Caco-2 (cell line): ENCODE measurements at regions not wholly inside any gene's neighbourhood (a gene's known extent, or its start where the extent isn't known, plus 50 kb on each side); places are given as distances from the start of the nearest gene placed in this dataset.
"Not testable (repeated sequence)": the region's sequence is repeated elsewhere in the genome, so short reads cannot be mapped to it uniquely, and the experiment has no call there.

Source experiments
- BruUV-seq: library from RNA; stranded (reverse); fragments of 400-500 nt; replicated peaks from 2 replicates; lab custom pipeline; 2021; lab: Mats Ljungman, UMichigan
- CTCF ChIA-PET: fragments of 300-600 bp; sonication (Branson Sonifier 250); formaldehyde crosslinking; loops from one replicate; lab custom pipeline; 2022; ENCODE audit warnings: antibody characterized with exemption; lab: Charles Lee
- POLR2A ChIA-PET: fragments of 300-600 bp; sonication (Branson Sonifier 250); formaldehyde crosslinking; loops from one replicate; lab custom pipeline; 2022; ENCODE audit warnings: antibody characterized with exemption; lab: Charles Lee
- DNase-seq, 2 experiments: peaks; one replicate each; pipeline versions ENCODE4 v3.0.0 to v3.0.0-alpha.2; 2020 to 2022
- H3K27me3 ChIP-seq: replicated peaks from 2 replicates; pipeline ENCODE4 v1.6.0; 2011; ENCODE audit warnings: low read length; ENCODE audit not compliant: control insufficient read depth, insufficient read depth
- H3K36me3 ChIP-seq: 2 replicates; pipeline ENCODE4 v1.5.1; 2011; ENCODE audit warnings: low read length; ENCODE audit not compliant: control insufficient read depth, insufficient read depth
- H3K4me1 ChIP-seq: fragments of 250-450 bp; sonication (Bioruptor Pico); 2 replicates; pipeline ENCODE4 v1.5.1; 2020; ENCODE audit warnings: mild to moderate bottlenecking
- H3K4me3 ChIP-seq: 2 replicates; pipeline ENCODE4 v1.5.1; 2011; ENCODE audit warnings: low read depth, mild to moderate bottlenecking, control low read depth, low read length
- H3K9me3 ChIP-seq: fragments of 250-450 bp; sonication (Bioruptor Pico); 2 replicates; pipeline ENCODE4 v1.5.1; 2020; ENCODE audit warnings: mild to moderate bottlenecking, moderate library complexity
- H3K27ac Mint-ChIP-seq: one replicate; pipeline ENCODE4 v1.8.0; 2022; ENCODE audit warnings: mixed read lengths; ENCODE audit not compliant: unreplicated experiment
- H3K27me3 Mint-ChIP-seq: one replicate; pipeline ENCODE4 v1.8.0; 2022; ENCODE audit warnings: mixed read lengths; ENCODE audit not compliant: insufficient read depth, unreplicated experiment
- H3K36me3 Mint-ChIP-seq: one replicate; pipeline ENCODE4 v1.8.0; 2022; ENCODE audit warnings: mild to moderate bottlenecking, mixed read lengths; ENCODE audit not compliant: insufficient read depth, unreplicated experiment
- H3K4me1 Mint-ChIP-seq: one replicate; pipeline ENCODE4 v1.8.0; 2022; ENCODE audit warnings: low read depth, mixed read lengths; ENCODE audit not compliant: unreplicated experiment
- H3K4me3 Mint-ChIP-seq: one replicate; pipeline ENCODE4 v1.8.0; 2022; ENCODE audit warnings: mild to moderate bottlenecking, moderate library complexity, mixed read lengths; ENCODE audit not compliant: unreplicated experiment
- H3K9me3 Mint-ChIP-seq: one replicate; pipeline ENCODE4 v1.8.0; 2022; ENCODE audit warnings: mixed read lengths; ENCODE audit not compliant: unreplicated experiment
- intact Hi-C: fragments of 100-400 bp; cut with micrococcal nuclease; formaldehyde crosslinking; loops from one replicate; pipeline ENCODE4 v1.10.0; 2022; ENCODE audit not compliant: unreplicated experiment

DNA sequence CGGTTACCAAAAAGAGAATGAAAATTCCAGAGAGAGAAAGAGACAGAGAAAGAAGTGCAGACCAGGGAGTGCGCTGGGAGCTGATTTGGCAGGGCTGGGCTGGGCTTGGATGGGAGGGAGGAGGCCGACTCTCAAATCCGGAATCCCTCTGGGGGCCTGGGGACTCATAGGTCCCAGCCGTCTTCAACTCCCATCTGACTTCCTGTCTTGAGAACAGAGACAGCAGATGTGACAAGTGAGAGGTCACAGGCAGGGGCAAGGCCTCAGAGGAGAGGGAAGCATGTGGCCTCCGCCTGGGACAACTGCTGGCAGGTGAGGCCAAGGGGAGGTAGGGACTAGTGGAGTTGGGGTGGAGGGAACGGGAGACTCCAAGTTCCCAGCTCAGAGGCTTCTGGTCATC lies 172.9 kb downstream of the GOSR1 start:
- H3K4me3 Mint-ChIP-seq, H3K9me3 ChIP-seq, H3K36me3 ChIP-seq, H3K9me3 Mint-ChIP-seq, H3K36me3 Mint-ChIP-seq, intact Hi-C loops, H3K27me3 ChIP-seq, DNase-seq, POLR2A ChIA-PET, H3K4me3 ChIP-seq, H3K27ac Mint-ChIP-seq, H3K27me3 Mint-ChIP-seq, BruUV-seq, H3K4me1 Mint-ChIP-seq, H3K4me1 ChIP-seq: not testable (repeated sequence)
- CTCF ChIA-PET: interaction anchor here (0.6 kb wide), 1 partner anchor 148 kb away, joined by 3 read pairs; no protein-coding TSS in a partner anchor

DNA sequence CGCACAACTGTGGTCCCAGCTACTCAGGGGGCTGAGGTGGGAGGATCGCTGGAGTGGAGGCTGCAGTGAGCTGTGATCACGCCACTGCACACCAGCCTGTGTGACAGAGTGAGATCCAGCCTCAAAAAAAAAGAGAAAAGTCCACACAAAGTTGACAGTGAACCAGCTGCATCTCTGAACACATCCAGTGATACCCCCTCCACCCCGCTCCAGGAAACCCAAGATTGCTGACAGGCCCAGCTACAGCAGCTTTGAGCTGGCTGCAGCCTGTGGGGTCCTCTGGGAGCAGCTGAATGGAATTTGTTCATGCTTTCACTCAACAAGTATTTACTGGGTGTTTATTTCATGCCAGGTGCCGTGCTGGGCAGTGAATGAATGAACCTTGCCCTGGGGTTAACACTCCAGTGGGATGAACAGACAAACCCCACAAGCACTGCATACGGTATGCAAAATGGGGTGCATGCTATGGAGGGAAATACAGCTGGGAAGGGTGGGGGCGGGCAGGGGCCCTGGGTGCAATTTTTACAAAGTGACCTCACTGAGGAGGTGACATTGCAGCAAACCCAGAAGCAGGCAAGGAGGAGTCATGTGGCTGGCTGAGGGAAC lies 170.9 kb downstream of the GOSR1 start:
- CTCF ChIA-PET, H3K9me3 Mint-ChIP-seq, H3K9me3 ChIP-seq, intact Hi-C loops, H3K4me3 Mint-ChIP-seq, BruUV-seq, H3K27me3 ChIP-seq, H3K4me3 ChIP-seq, H3K36me3 Mint-ChIP-seq, POLR2A ChIA-PET, H3K4me1 ChIP-seq, DNase-seq, H3K27me3 Mint-ChIP-seq, H3K36me3 ChIP-seq, H3K4me1 Mint-ChIP-seq, H3K27ac Mint-ChIP-seq: not testable (repeated sequence)

DNA sequence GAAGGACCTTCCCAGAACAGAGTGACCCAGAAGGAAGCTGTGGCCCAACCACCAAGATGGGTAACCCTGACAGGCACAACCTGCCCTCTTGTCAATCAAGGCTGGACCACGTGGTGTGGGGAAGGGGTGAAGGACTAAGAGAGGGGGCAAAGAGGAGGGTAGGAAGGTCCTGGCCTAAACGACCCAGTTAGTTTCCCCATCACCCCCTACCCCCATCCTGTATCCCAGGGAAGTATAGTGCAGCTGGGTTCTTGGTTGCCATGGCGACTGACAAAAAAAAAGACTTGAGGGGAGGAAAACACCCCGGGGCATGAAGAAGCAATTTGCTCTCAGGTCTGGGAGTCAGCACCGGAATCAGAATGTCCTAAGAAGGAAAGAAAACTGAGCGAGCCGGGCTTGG lies 168.7 kb downstream of the GOSR1 start:
- H3K9me3 ChIP-seq, CTCF ChIA-PET, H3K4me3 Mint-ChIP-seq, intact Hi-C loops, BruUV-seq, H3K27me3 ChIP-seq, H3K9me3 Mint-ChIP-seq, H3K36me3 Mint-ChIP-seq, POLR2A ChIA-PET, H3K27me3 Mint-ChIP-seq, H3K36me3 ChIP-seq, H3K4me3 ChIP-seq, H3K27ac Mint-ChIP-seq, DNase-seq, H3K4me1 Mint-ChIP-seq, H3K4me1 ChIP-seq: not testable (repeated sequence)

DNA sequence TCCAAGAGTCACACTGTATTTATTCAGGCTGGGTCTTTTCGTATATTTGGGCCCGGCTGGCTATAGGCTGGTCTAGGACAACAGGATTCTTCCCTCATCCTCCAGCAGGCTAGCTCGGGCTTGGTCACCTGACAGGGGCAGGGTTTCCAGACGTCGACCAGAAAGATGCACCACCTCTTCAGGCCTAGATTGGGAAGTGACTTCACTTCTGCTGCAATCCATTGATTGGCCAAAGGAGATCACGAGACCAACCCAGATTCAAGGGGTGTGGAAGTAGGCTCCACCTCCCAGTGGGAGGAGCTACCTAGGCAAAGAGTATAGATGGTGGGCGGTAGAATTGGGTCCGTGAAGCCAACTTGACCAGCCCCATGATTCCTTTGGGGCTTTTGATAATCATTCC lies 167.5 kb downstream of the GOSR1 start:
- H3K9me3 Mint-ChIP-seq, H3K36me3 ChIP-seq, H3K4me1 ChIP-seq, H3K9me3 ChIP-seq, H3K27me3 Mint-ChIP-seq, H3K4me1 Mint-ChIP-seq, H3K27me3 ChIP-seq, H3K27ac Mint-ChIP-seq, intact Hi-C loops, H3K36me3 Mint-ChIP-seq, H3K4me3 Mint-ChIP-seq, POLR2A ChIA-PET, BruUV-seq, H3K4me3 ChIP-seq: not testable (repeated sequence)
- peak; percentile 57 to 78 for DNase-seq
- CTCF ChIA-PET: interaction anchor here (0.6 kb wide), 2 partner anchors 540 to 722 kb away, joined by 4 to 5 read pairs; no protein-coding TSS in a partner anchor

DNA sequence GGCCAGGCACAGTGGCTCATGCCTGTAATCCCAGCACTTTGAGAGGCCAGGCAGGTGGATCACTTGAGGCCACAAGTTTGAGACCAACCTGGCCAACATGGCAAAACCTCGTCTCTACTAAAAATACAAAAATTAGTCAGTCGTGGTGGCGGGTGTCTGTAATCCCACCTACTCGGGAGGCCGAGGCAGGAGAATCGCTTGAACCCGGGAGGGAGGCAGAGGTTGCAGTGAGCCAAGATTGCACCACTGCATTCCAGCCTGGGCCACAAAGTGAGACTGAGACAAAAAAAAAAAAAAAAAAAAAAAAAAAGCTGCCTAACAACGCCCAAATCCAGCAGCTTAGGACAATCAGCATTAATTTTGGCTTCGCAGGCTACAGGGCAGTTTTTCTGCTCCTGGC lies 167.1 kb downstream of the GOSR1 start:
- H3K36me3 Mint-ChIP-seq, H3K27me3 Mint-ChIP-seq, POLR2A ChIA-PET, H3K4me3 ChIP-seq, H3K27me3 ChIP-seq, H3K4me1 Mint-ChIP-seq, H3K4me1 ChIP-seq, DNase-seq, intact Hi-C loops, H3K9me3 ChIP-seq, H3K4me3 Mint-ChIP-seq, H3K9me3 Mint-ChIP-seq, H3K36me3 ChIP-seq, H3K27ac Mint-ChIP-seq, BruUV-seq: not testable (repeated sequence)
- CTCF ChIA-PET: interaction anchor here (0.6 to 0.7 kb wide), 3 partner anchors 188 to 722 kb away, joined by 3 to 5 read pairs (median 4); no protein-coding TSS in a partner anchor

DNA sequence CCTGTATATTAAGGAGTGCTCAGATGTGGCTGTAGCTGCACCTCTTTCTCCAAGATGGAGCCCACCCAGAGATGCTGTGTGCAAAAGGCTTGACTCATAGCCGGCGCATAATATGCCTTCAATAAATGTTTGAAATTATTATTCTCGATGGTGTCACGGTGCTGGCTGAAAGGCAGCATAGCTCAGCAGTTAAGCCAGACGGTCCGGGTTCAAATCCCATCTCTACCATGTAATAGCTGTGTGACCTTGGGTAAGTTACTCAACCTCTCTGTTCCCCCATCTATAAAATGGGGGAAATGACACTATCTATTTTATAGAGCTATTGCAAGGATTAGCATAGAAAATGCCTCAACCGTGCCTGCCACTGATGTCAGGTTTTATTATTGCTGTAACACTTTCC lies 164.2 kb downstream of the GOSR1 start:
- H3K9me3 ChIP-seq, H3K27ac Mint-ChIP-seq, H3K9me3 Mint-ChIP-seq, intact Hi-C loops, H3K36me3 Mint-ChIP-seq, H3K27me3 Mint-ChIP-seq, H3K4me1 Mint-ChIP-seq, H3K4me1 ChIP-seq, DNase-seq, BruUV-seq, H3K4me3 Mint-ChIP-seq, POLR2A ChIA-PET, H3K4me3 ChIP-seq, H3K36me3 ChIP-seq, H3K27me3 ChIP-seq: not testable (repeated sequence)
- CTCF ChIA-PET: interaction anchor here (0.7 kb wide), 1 partner anchor 1980 kb away, joined by 7 read pairs; no protein-coding TSS in a partner anchor

DNA sequence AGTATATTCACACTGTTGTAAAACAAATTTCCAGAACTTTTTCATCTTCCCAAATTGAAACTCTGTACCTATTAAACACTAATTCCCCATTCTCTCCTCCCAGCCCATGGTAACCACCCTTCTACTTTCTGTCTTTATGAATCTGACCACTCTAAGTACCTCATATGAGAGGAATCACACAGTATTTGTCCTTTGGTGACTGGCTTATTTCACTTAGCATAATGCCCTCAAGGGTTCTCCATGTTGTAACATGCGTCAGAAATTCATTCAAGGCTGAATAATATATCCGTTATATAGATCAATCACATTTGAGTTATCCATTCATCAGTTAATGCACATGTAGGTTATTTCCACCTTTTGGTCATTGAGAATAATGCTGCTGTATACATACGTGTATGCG lies 162.2 kb downstream of the GOSR1 start:
- BruUV-seq, DNase-seq, H3K9me3 ChIP-seq, H3K27me3 Mint-ChIP-seq, H3K4me3 Mint-ChIP-seq, H3K36me3 ChIP-seq, H3K4me1 Mint-ChIP-seq, H3K9me3 Mint-ChIP-seq, CTCF ChIA-PET, intact Hi-C loops, H3K4me1 ChIP-seq, H3K27me3 ChIP-seq, POLR2A ChIA-PET, H3K27ac Mint-ChIP-seq, H3K36me3 Mint-ChIP-seq, H3K4me3 ChIP-seq: not testable (repeated sequence)
